Astrocyte (in vitro differentiated cells and primary cell): ENCODE measurements at regions not wholly inside any gene's neighbourhood (a gene's known extent, or its start where the extent isn't known, plus 50 kb on each side); places are given as distances from the start of the nearest gene placed in this dataset.

Experiments used
- DNase-seq: peaks from one replicate; pipeline ENCODE4 v3.0.0-alpha.2; 2010; ENCODE audit warnings: low read depth
- FAIRE-seq: peaks from 2 replicates; lab custom pipeline; 2011; peaks lifted over from hg19 to GRCh38; lab: Jason Lieb, UNC
- H2AFZ ChIP-seq: 2 replicates; pipeline ENCODE4 v1.6.0; 2012; ENCODE audit warnings: low read depth, low read length, inconsistent platforms
- H3K27ac ChIP-seq: 2 replicates; pipeline ENCODE4 v1.5.1; 2011; ENCODE audit warnings: low read depth, low read length, inconsistent platforms
- H3K27me3 ChIP-seq: 2 replicates; pipeline ENCODE4 v1.6.0; 2011; ENCODE audit warnings: low read length, inconsistent platforms; ENCODE audit not compliant: insufficient read depth
- H3K36me3 ChIP-seq: 2 replicates; pipeline ENCODE4 v1.5.1; 2011; ENCODE audit warnings: low read length, inconsistent platforms; ENCODE audit not compliant: insufficient read depth
- H3K4me1 ChIP-seq: 2 replicates; pipeline ENCODE4 v1.5.1; 2011; ENCODE audit warnings: low read length, inconsistent platforms; ENCODE audit not compliant: insufficient read depth
- H3K4me2 ChIP-seq: 2 replicates; pipeline ENCODE4 v1.6.0; 2012; ENCODE audit warnings: low read length, inconsistent platforms
- H3K4me3 ChIP-seq: 2 replicates; pipeline ENCODE4 v1.5.1; 2011; ENCODE audit warnings: low read depth, mild to moderate bottlenecking, low read length, inconsistent platforms; ENCODE audit not compliant: insufficient read depth
- H3K79me2 ChIP-seq: 2 replicates; pipeline ENCODE4 v1.6.0; 2012; ENCODE audit warnings: mild to moderate bottlenecking, low read length, inconsistent platforms; ENCODE audit not compliant: insufficient read depth
- H3K9ac ChIP-seq: 2 replicates; pipeline ENCODE4 v1.6.0; 2012; ENCODE audit warnings: mild to moderate bottlenecking, low read length, inconsistent platforms
- H3K9me3 ChIP-seq: 2 replicates; pipeline ENCODE4 v1.5.1; 2012; ENCODE audit warnings: low read depth, mild to moderate bottlenecking, low read length, inconsistent platforms; ENCODE audit not compliant: insufficient read depth
- H4K20me1 ChIP-seq: 2 replicates; pipeline ENCODE4 v1.6.0; 2012; ENCODE audit warnings: low read length, inconsistent platforms; ENCODE audit not compliant: insufficient read depth
- H3K27ac Mint-ChIP-seq: one replicate; pipeline ENCODE4 v1.8.0; 2021; ENCODE audit warnings: mild to moderate bottlenecking, mixed read lengths; ENCODE audit not compliant: unreplicated experiment
- H3K27me3 Mint-ChIP-seq: one replicate; pipeline ENCODE4 v1.8.0; 2021; ENCODE audit warnings: low read depth, mixed read lengths; ENCODE audit not compliant: unreplicated experiment
- H3K36me3 Mint-ChIP-seq: one replicate; pipeline ENCODE4 v1.8.0; 2021; ENCODE audit warnings: low read depth, mixed read lengths; ENCODE audit not compliant: unreplicated experiment
- H3K4me1 Mint-ChIP-seq: one replicate; pipeline ENCODE4 v1.8.0; 2021; ENCODE audit warnings: low read depth, mixed read lengths; ENCODE audit not compliant: unreplicated experiment
- H3K4me3 Mint-ChIP-seq: one replicate; pipeline ENCODE4 v1.8.0; 2021; ENCODE audit warnings: mild to moderate bottlenecking, moderate library complexity, mixed read lengths; ENCODE audit not compliant: unreplicated experiment
- H3K9me3 Mint-ChIP-seq: one replicate; pipeline ENCODE4 v1.8.0; 2021; ENCODE audit warnings: mild to moderate bottlenecking, mixed read lengths; ENCODE audit not compliant: unreplicated experiment
- CTCF ChIP-seq: IDR thresholded peaks from 2 replicates; pipeline ENCODE4 v1.5.1; 2011; ENCODE audit warnings: low read depth, mild to moderate bottlenecking, inconsistent platforms, low read length, moderate library complexity; ENCODE audit not compliant: insufficient read depth
- EZH2 ChIP-seq: IDR thresholded peaks from 2 replicates; pipeline ENCODE4 v1.6.1; 2012; ENCODE audit warnings: mild to moderate bottlenecking, low read length, inconsistent platforms; ENCODE audit not compliant: insufficient read depth

- H3K9ac ChIP-seq: no peak overlapping the region
- no peak overlapping the region for H3K27ac Mint-ChIP-seq
- no peak overlapping the region for H2AFZ ChIP-seq
- no peaks in the 10 kb centered on the region for H3K27me3 Mint-ChIP-seq
- H3K4me2 ChIP-seq: no peak overlapping the region
- no peaks in the 10 kb centered on the region for H3K36me3 Mint-ChIP-seq
- H3K9me3 Mint-ChIP-seq: peaks cover 2% of the 10 kb centered on the region
- no peaks in the 10 kb centered on the region for H3K36me3 ChIP-seq
- H3K4me1 ChIP-seq: peaks cover 23% of the 10 kb centered on the region
- FAIRE-seq (no peak), DNase-seq (no peak)
- no peaks in the 10 kb centered on the region for H3K27me3 ChIP-seq
- no peak overlapping the region for H3K27ac ChIP-seq
- TF ChIP-seq CTCF: no peak
- TF ChIP-seq EZH2: no peak
- H3K4me3 ChIP-seq: no peak overlapping the region
- no peak overlapping the region for H3K4me3 Mint-ChIP-seq
- H3K9me3 ChIP-seq: no peaks in the 10 kb centered on the region
- H3K4me1 Mint-ChIP-seq: peaks cover 22% of the 10 kb centered on the region
- no peaks in the 10 kb centered on the region for H4K20me1 ChIP-seq
- H3K79me2 ChIP-seq: no peaks in the 10 kb centered on the region
Observed at GRCh38 chr9:105074491-105074890, 146.5 kb upstream of the ABCA1 start.

- no peaks in the 10 kb centered on the region for H3K27me3 ChIP-seq
- FAIRE-seq: no peak
- peaks cover 4% of the 10 kb centered on the region for H3K4me1 Mint-ChIP-seq
- H3K36me3 Mint-ChIP-seq: no peaks in the 10 kb centered on the region
- H3K9ac ChIP-seq: no peak overlapping the region
- H3K4me2 ChIP-seq: no peak overlapping the region
- H3K27ac ChIP-seq: no peak overlapping the region
- H3K4me3 ChIP-seq: no peak overlapping the region
- no peaks in the 10 kb centered on the region for H3K9me3 ChIP-seq
- H3K27ac Mint-ChIP-seq: no peak overlapping the region
- H2AFZ ChIP-seq: no peak overlapping the region
- H3K79me2 ChIP-seq: no peaks in the 10 kb centered on the region
- no peaks in the 10 kb centered on the region for H3K36me3 ChIP-seq
- H3K9me3 Mint-ChIP-seq: no peaks in the 10 kb centered on the region
- DNase-seq: no peak
- H3K27me3 Mint-ChIP-seq: peaks cover 3% of the 10 kb centered on the region
- no peak for TF ChIP-seq EZH2
- TF ChIP-seq CTCF: no peak
- no peak overlapping the region for H3K4me3 Mint-ChIP-seq
- H3K4me1 ChIP-seq: peaks cover 3% of the 10 kb centered on the region
- H4K20me1 ChIP-seq: no peaks in the 10 kb centered on the region
Observed at GRCh38 chr9:105076729-105077128, 148.8 kb upstream of the ABCA1 start.

- DNase-seq (no peak), FAIRE-seq (no peak)
- H3K36me3 ChIP-seq: no peaks in the 10 kb centered on the region
- H3K9ac ChIP-seq: no peak overlapping the region
- Mint-ChIP-seq H3K4me3 (no peak overlapping the region), H3K27me3 (peaks cover 3% of the 10 kb centered on the region), H3K36me3 (no peaks in the 10 kb centered on the region), H3K27ac (no peak overlapping the region), H3K4me1 (no peaks in the 10 kb centered on the region), H3K9me3 (no peaks in the 10 kb centered on the region)
- H3K27me3 ChIP-seq: no peaks in the 10 kb centered on the region
- no peak overlapping the region for H2AFZ ChIP-seq
- no peak overlapping the region for H3K27ac ChIP-seq
- TF ChIP-seq EZH2: no peak
- no peak for TF ChIP-seq CTCF
- no peaks in the 10 kb centered on the region for H3K79me2 ChIP-seq
- no peak overlapping the region for H3K4me3 ChIP-seq
- no peaks in the 10 kb centered on the region for H3K9me3 ChIP-seq
- no peaks in the 10 kb centered on the region for H4K20me1 ChIP-seq
- no peak overlapping the region for H3K4me2 ChIP-seq
- no peaks in the 10 kb centered on the region for H3K4me1 ChIP-seq
Observed at GRCh38 chr9:105079457-105079856, 151.5 kb upstream of the ABCA1 start.
